ENCODE measurements at regions not wholly inside any gene's neighbourhood (a gene's known extent, or its start where the extent isn't known, plus 50 kb on each side); places are given as distances from the start of the nearest gene placed in this dataset.

DNA sequence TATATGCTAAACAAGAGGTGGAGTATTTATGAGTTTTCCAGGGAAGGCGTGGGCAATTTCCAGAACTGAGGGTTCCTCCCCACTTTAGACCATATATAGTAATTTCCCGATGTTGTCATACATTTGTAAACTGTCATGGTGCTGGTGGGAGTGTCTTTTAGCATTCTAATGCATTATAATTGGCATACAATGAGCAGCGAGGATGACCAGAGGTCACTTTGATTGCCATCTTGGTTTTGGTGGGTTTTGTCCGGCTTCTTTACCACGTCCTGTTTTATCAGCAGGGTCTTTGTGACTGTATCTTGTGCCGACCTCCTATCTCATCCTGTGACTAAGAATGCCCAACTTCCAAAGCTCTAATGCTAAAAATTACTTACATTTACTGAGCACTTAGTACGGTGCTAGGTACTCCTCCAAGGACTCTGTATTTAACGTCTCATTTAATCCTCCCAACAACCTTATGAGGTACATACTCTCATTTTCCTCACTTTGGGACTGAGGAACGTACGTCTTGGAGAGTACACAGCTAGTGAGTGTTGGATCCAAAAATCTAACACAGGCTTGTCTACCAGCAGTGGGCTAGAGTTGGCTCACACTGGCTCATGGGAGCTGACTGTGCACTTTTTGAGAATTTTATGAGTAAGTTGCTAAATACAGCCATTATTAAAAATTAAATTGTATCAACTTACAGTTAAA is 144.8 kb upstream of the NEBL start:
- TF ChIP-seq, protein P1, sequence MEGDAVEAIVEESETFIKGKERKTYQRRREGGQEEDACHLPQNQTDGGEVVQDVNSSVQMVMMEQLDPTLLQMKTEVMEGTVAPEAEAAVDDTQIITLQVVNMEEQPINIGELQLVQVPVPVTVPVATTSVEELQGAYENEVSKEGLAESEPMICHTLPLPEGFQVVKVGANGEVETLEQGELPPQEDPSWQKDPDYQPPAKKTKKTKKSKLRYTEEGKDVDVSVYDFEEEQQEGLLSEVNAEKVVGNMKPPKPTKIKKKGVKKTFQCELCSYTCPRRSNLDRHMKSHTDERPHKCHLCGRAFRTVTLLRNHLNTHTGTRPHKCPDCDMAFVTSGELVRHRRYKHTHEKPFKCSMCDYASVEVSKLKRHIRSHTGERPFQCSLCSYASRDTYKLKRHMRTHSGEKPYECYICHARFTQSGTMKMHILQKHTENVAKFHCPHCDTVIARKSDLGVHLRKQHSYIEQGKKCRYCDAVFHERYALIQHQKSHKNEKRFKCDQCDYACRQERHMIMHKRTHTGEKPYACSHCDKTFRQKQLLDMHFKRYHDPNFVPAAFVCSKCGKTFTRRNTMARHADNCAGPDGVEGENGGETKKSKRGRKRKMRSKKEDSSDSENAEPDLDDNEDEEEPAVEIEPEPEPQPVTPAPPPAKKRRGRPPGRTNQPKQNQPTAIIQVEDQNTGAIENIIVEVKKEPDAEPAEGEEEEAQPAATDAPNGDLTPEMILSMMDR (IDR thresholded peaks at IDR 0.05), result no peak
- TF ChIP-seq POLR2A (IDR thresholded peaks at IDR 0.05), result no peak
